Activated CD8-positive, alpha-beta memory T cell treated with anti-CD3 and anti-CD28 coated beads, Interleukin-2, amount 50 U/mL, for 1 hour (primary cell): ENCODE measurements at regions not wholly inside any gene's neighbourhood (a gene's known extent, or its start where the extent isn't known, plus 50 kb on each side); places are given as distances from the start of the nearest gene placed in this dataset.
"Not testable (repeated sequence)": the region's sequence is repeated elsewhere in the genome, so short reads cannot be mapped to it uniquely, and the experiment has no call there.

ENCODE experiments used
- DNase-seq: peaks from one replicate; pipeline ENCODE4 v3.0.0-alpha.2; 2020; ENCODE audit errors: extremely low read depth

- no peak for DNase-seq
Measured at GRCh38 chr13:108077284-108077683, 138.1 kb downstream of the LIG4 start.

GRCh38 chr13:108074429-108074828 lies 140.9 kb downstream of the LIG4 start:
- not testable (repeated sequence) for DNase-seq

- DNase-seq = no peak
Measured at GRCh38 chr13:108070925-108071324, 144.4 kb downstream of the LIG4 start.

- no peak for DNase-seq
Measured at GRCh38 chr13:108070491-108070890, 144.8 kb downstream of the LIG4 start.

GRCh38 chr13:108069521-108070210 lies 145.7 kb downstream of the LIG4 start:
- no peak for DNase-seq

- not testable (repeated sequence) for DNase-seq
Measured at GRCh38 chr13:108064372-108064771, 151.0 kb downstream of the LIG4 start.

GRCh38 chr13:108060111-108060510 lies 155.2 kb downstream of the LIG4 start:
- no peak for DNase-seq

GRCh38 chr13:108056278-108056677 lies 159.1 kb downstream of the LIG4 start:
- DNase-seq = no peak

- DNase-seq = no peak
Measured at GRCh38 chr13:108049211-108049610, 166.1 kb downstream of the LIG4 start.

GRCh38 chr13:108044954-108045353 lies 170.4 kb downstream of the LIG4 start:
- no peak for DNase-seq

GRCh38 chr13:108042866-108043265 lies 172.5 kb downstream of the LIG4 start:
- not testable (repeated sequence) for DNase-seq

GRCh38 chr13:108037348-108037747 lies 178.0 kb downstream of the LIG4 start:
- DNase-seq = no peak

GRCh38 chr13:108036411-108036932 lies 178.9 kb downstream of the LIG4 start:
- no peak for DNase-seq

- no peak for DNase-seq
Measured at GRCh38 chr13:108034909-108035410, 180.4 kb downstream of the LIG4 start.

- DNase-seq = no peak
Measured at GRCh38 chr13:108033800-108034707, 181.3 kb downstream of the LIG4 start.

- no peak for DNase-seq
Measured at GRCh38 chr13:108031865-108032264, 183.5 kb downstream of the LIG4 start.

- no peak for DNase-seq
Measured at GRCh38 chr13:108030769-108031168, 184.6 kb downstream of the LIG4 start.

- no peak for DNase-seq
Measured at GRCh38 chr13:108026680-108027410, 188.5 kb downstream of the LIG4 start.

- DNase-seq = no peak
Measured at GRCh38 chr13:108020027-108020426, 195.3 kb downstream of the LIG4 start.

GRCh38 chr13:108018371-108018870 lies 196.9 kb downstream of the LIG4 start:
- no peak for DNase-seq

- no peak for DNase-seq
Measured at GRCh38 chr13:108006619-108007018, 208.7 kb downstream of the LIG4 start.

- no peak for DNase-seq
Measured at GRCh38 chr13:108005231-108005630, 210.1 kb downstream of the LIG4 start.
